SK-N-SH (cell line): ENCODE measurements at regions not wholly inside any gene's neighbourhood (a gene's known extent, or its start where the extent isn't known, plus 50 kb on each side); places are given as distances from the start of the nearest gene placed in this dataset.

Experiments used
- CTCF ChIA-PET: fragments of 300-600, 350-600 bp; formaldehyde crosslinking; extraction: SDS; loops from one replicate; lab custom pipeline; 2021; lab: Yijun Ruan, JAX
- POLR2A ChIA-PET: fragments of 350-600 bp; sonication (Branson Sonifier 250); formaldehyde crosslinking; extraction: SDS; loops from one replicate; lab custom pipeline; 2020; ENCODE audit warnings: antibody characterized with exemption, inconsistent platforms; lab: Yijun Ruan, JAX
- DNase-seq: peaks from one replicate; pipeline ENCODE4 v3.0.0; 2012
- H2AFZ ChIP-seq: fragments of 200-600 bp; sonication (generic); 2 replicates; pipeline ENCODE4 v1.8.1; 2016; ENCODE audit warnings: antibody characterized with exemption, mild to moderate bottlenecking, low read depth
- H3F3A ChIP-seq: fragments of 200-600 bp; sonication (generic); replicated peaks from 2 replicates; pipeline ENCODE3; 2016; ENCODE audit warnings: antibody characterized with exemption, mild to moderate bottlenecking; ENCODE audit not compliant: insufficient read depth
- H3K27ac ChIP-seq, 2 experiments: fragments of 200-500 bp in 1 of 2; fragments of 200-600 bp in 1 of 2; sonication (Bioruptor generic) in 1 of 2; sonication (generic), shearing (Covaris generic) in 1 of 2; 2 replicates each; pipeline versions ENCODE4 v1.5.1 to v1.6.1; 2014 to 2016; ENCODE audit warnings: low read depth in 2 of 2, inconsistent platforms in 1 of 2, low read length in 1 of 2, mild to moderate bottlenecking in 1 of 2, mixed read lengths in 1 of 2
- H3K27me3 ChIP-seq: fragments of 200-600 bp; sonication (generic), shearing (Covaris generic); 2 replicates; pipeline ENCODE4 v1.6.1; 2016; ENCODE audit warnings: mixed run types; ENCODE audit not compliant: insufficient read depth
- H3K36me3 ChIP-seq, 2 experiments: fragments of 200-500 bp in 1 of 2; fragments of 200-600 bp in 1 of 2; sonication (Bioruptor generic) in 1 of 2; sonication (generic) in 1 of 2; replicated peaks in 1 of 2; 2 replicates each; pipeline versions ENCODE3 to v1.5.1; 2014 to 2016; ENCODE audit warnings: low read length in 1 of 2, mild to moderate bottlenecking in 1 of 2; ENCODE audit not compliant: insufficient read depth in 2 of 2, control insufficient read depth in 1 of 2
- H3K4me1 ChIP-seq, 2 experiments: fragments of 200-500 bp in 1 of 2; fragments of 200-600 bp in 1 of 2; sonication (Bioruptor generic) in 1 of 2; sonication (generic), shearing (Covaris generic) in 1 of 2; 2 replicates each; pipeline versions ENCODE4 v1.5.1 to v1.6.1; 2014 to 2016; ENCODE audit warnings: low read depth in 1 of 2, low read length in 1 of 2, mixed run types in 1 of 2; ENCODE audit not compliant: insufficient read depth in 2 of 2, control insufficient read depth in 1 of 2
- H3K4me2 ChIP-seq: fragments of 200-600 bp; sonication (generic), shearing (Covaris generic); 2 replicates; pipeline ENCODE4 v1.6.1; 2017; ENCODE audit warnings: mixed run types
- H3K4me3 ChIP-seq, 2 experiments: fragments of 200-500 bp in 1 of 2; fragments of 200-600 bp in 1 of 2; sonication (Bioruptor generic) in 1 of 2; sonication (generic), shearing (Covaris generic) in 1 of 2; 2 replicates each; pipeline versions ENCODE4 v1.5.1 to v1.8.1; 2014 to 2016; ENCODE audit warnings: low read depth in 2 of 2, inconsistent platforms in 1 of 2, low read length in 1 of 2, mild to moderate bottlenecking in 1 of 2, mixed read lengths in 1 of 2, moderate library complexity in 1 of 2
- H3K79me2 ChIP-seq: fragments of 200-600 bp; sonication (generic); 2 replicates; pipeline ENCODE4 v1.8.1; 2017; ENCODE audit warnings: mild to moderate bottlenecking; ENCODE audit not compliant: insufficient read depth
- H3K9ac ChIP-seq: fragments of 200-600 bp; sonication (generic); 2 replicates; pipeline ENCODE4 v1.6.1; 2017; ENCODE audit warnings: mixed run types
- H3K9me2 ChIP-seq: fragments of 200-600 bp; sonication (generic); 2 replicates; pipeline ENCODE4 v1.6.1; 2017; ENCODE audit warnings: mixed run types
- H3K9me3 ChIP-seq: fragments of 200-600 bp; sonication (generic); 2 replicates; pipeline ENCODE4 v1.6.1; 2017; ENCODE audit warnings: mixed run types, mild to moderate bottlenecking, moderate library complexity
- H4K20me1 ChIP-seq: fragments of 200-600 bp; sonication (generic); 2 replicates; pipeline ENCODE4 v1.6.1; 2017; ENCODE audit warnings: mild to moderate bottlenecking, mixed run types; ENCODE audit not compliant: insufficient read depth
- CHD2 ChIP-seq: fragments of 150-350 bp; IDR thresholded peaks from 2 replicates; pipeline ENCODE4 v1.6.1; 2018; ENCODE audit warnings: low read length; ENCODE audit not compliant: partially characterized antibody
- CTCF ChIP-seq: fragments of 200-600 bp; sonication (generic); IDR thresholded peaks from 2 replicates; pipeline ENCODE4 v1.6.1; 2017; ENCODE audit warnings: antibody characterized with exemption, mild to moderate bottlenecking, moderate library complexity
- ELF1 ChIP-seq: IDR thresholded peaks from 2 replicates; pipeline ENCODE4 v1.4.0; 2012
- EZH2phosphoT487 ChIP-seq: fragments of 200-600 bp; sonication (generic); IDR thresholded peaks from 2 replicates; pipeline ENCODE4 v1.6.1; 2017; ENCODE audit warnings: low read depth, mixed run types, mild to moderate bottlenecking, antibody characterized with exemption, moderate library complexity, borderline replicate concordance
- FOXM1 ChIP-seq: IDR thresholded peaks from 2 replicates; pipeline ENCODE4 v1.4.0; 2012; ENCODE audit warnings: low read depth, mild to moderate bottlenecking
- GATA2 ChIP-seq: sonication (generic); formaldehyde crosslinking; IDR thresholded peaks from 2 replicates; pipeline ENCODE4 v1.5.0; 2020; ENCODE audit warnings: mild to moderate bottlenecking, missing genetic modification reagents
- IRF3 ChIP-seq: fragments of 150-350 bp; IDR thresholded peaks from 2 replicates; pipeline ENCODE4 v1.6.1; 2016; ENCODE audit warnings: mild to moderate bottlenecking, low read depth, low read length
- JUND ChIP-seq: IDR thresholded peaks from 2 replicates; pipeline ENCODE4 v1.4.0; 2012
- MAX ChIP-seq: IDR thresholded peaks from 2 replicates; pipeline ENCODE4 v1.4.0; 2012; ENCODE audit warnings: low read depth
- NFIC ChIP-seq: IDR thresholded peaks from 2 replicates; pipeline ENCODE4 v1.4.0; 2012; ENCODE audit warnings: borderline replicate concordance
- PBX3 ChIP-seq: IDR thresholded peaks from 2 replicates; pipeline ENCODE4; 2012
- RCOR1 ChIP-seq: fragments of 150-350 bp; IDR thresholded peaks from 2 replicates; pipeline ENCODE4 v1.6.1; 2017; ENCODE audit warnings: antibody characterized with exemption, low read length
- REST ChIP-seq: IDR thresholded peaks from 2 replicates; pipeline ENCODE4 v1.6.1; 2012; ENCODE audit warnings: mild to moderate bottlenecking, low read depth, low read length, moderate library complexity
- TCF12 ChIP-seq: IDR thresholded peaks from 2 replicates; pipeline ENCODE4 v1.4.0; 2012
- ZBTB33 ChIP-seq: IDR thresholded peaks from 2 replicates; pipeline ENCODE4 v1.4.0; 2012; ENCODE audit warnings: low read depth, borderline replicate concordance
- WGBS: methylation state at CpG from one replicate; pipeline ENCODE4 v1.1.6; 2017; ENCODE audit warnings: low lambda C conversion rate; 5-methylcytosine and 5-hydroxymethylcytosine counted together

- ChIA-PET POLR2A (no interaction called here), CTCF (interaction anchor here (0.9 to 2.8 kb wide), 3 partner anchors 8 to 49 kb away, joined by 3 to 15 read pairs (median 5); no protein-coding TSS in a partner anchor)
These were observed 395.7 kb downstream of the RAPGEF2 start for GRCh38 chr4:159498446-159499115.

GRCh38 chr4:159500861-159501260, 398.0 kb downstream of the RAPGEF2 start:
- H3F3A ChIP-seq: peaks cover 5% of the 10 kb centered on the region
- H3K4me1 ChIP-seq: peaks cover 18 to 34% of the 10 kb centered on the region in 2 experiments; a peak in 3 of 4 replicates
- H3K4me2 ChIP-seq: no peak overlapping the region
- no peaks in the 10 kb centered on the region for H4K20me1 ChIP-seq
- H3K27ac ChIP-seq: peak overlapping the region in 1 of 2 experiments; percentile 82; a peak in 2 of 4 replicates
- no peaks in the 10 kb centered on the region for H3K36me3 ChIP-seq
- no peak overlapping the region for H2AFZ ChIP-seq
- H3K79me2 ChIP-seq: no peaks in the 10 kb centered on the region
- H3K27me3 ChIP-seq: peaks cover 5% of the 10 kb centered on the region; the same call in 1 of the 2 replicates
- H3K9ac ChIP-seq: no peak overlapping the region
- POLR2A ChIA-PET: no interaction called here
- no peak for DNase-seq
- H3K4me3 ChIP-seq: no peak overlapping the region
- 8% methylated on average over 2 of the region's 2 CpGs for WGBS
- CTCF ChIA-PET: no interaction called here
- H3K9me3 ChIP-seq: no peaks in the 10 kb centered on the region
- no peaks in the 10 kb centered on the region for H3K9me2 ChIP-seq
- TF ChIP-seq MAX (no peak), JUND (no peak), IRF3 (no peak), REST (no peak), RCOR1 (no peak), TCF12 (no peak), ELF1 (no peak), EZH2phosphoT487 (no peak), CTCF (no peak), FOXM1 (no peak), PBX3 (no peak)

More at GRCh38 chr4:159498446-159499115, 395.7 kb downstream of the RAPGEF2 start:
- no peaks in the 10 kb centered on the region for H3K36me3 ChIP-seq
- H3K4me1 ChIP-seq: peaks cover 0 to 22% of the 10 kb centered on the region in 2 experiments; a peak in 2 of 4 replicates
- H3K27ac ChIP-seq: peak overlapping the region in 1 of 2 experiments; percentile 22; a peak in 2 of 4 replicates
- no peaks in the 10 kb centered on the region for H3K79me2 ChIP-seq
- no peaks in the 10 kb centered on the region for H3K9me3 ChIP-seq
- TF ChIP-seq GATA2 (CRISPR knock-in tag) (peak; percentile 23; the same call in 1 of the 2 replicates), CHD2 (no peak), NFIC (no peak), ZBTB33 (no peak)
- TF ChIP-seq, all 33 proteins: peak for 1
- Histone ChIP-seq H3K4me3 (no peak overlapping the region), H3K9me2 (no peaks in the 10 kb centered on the region), H3K9ac (no peak overlapping the region), H4K20me1 (no peaks in the 10 kb centered on the region), H2AFZ (no peak overlapping the region), H3K4me2 (no peak overlapping the region), H3K27me3 (peaks cover 5% of the 10 kb centered on the region; the same call in 1 of the 2 replicates), H3F3A (no peaks in the 10 kb centered on the region)
- 19% methylated on average over 5 of the region's 5 CpGs for WGBS
- no peak for DNase-seq
